ENCODE measurements at regions not wholly inside any gene's neighbourhood (a gene's known extent, or its start where the extent isn't known, plus 50 kb on each side); places are given as distances from the start of the nearest gene placed in this dataset.

DNA sequence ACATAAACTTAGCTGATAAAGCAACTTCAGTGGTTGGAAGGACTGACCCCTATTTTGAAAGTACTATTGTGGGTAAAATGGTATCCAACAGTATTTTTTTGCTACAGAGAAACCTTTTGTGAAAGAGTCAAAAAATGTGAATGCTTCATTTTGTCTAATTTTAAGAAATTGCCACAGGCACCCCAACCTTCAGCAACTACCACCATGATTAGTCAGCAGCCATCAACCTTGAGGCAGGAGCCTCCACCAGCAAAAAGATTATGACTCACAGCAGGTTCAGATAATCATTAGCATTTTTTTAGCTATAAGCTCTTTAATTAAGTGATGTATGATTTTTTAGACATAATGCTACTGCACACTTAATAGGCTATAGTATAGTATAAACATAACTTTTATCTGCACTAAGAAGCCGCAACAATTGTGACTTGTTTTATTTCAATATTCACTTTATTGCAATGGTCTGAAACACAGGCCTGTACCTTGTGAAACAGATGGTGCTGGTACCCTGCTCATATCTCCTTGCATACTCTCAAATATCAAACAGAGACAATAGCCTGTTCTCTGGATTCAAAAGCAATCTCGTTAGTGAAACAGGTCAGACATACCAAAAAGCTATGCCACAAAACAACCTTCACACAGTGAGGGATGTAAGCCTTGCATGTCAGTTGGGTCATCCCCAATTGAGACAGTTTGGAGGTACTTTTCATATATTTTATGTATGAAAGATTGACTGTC, 261.2 kb upstream of the FAM174A start:
- TF ChIP-seq, protein P1, sequence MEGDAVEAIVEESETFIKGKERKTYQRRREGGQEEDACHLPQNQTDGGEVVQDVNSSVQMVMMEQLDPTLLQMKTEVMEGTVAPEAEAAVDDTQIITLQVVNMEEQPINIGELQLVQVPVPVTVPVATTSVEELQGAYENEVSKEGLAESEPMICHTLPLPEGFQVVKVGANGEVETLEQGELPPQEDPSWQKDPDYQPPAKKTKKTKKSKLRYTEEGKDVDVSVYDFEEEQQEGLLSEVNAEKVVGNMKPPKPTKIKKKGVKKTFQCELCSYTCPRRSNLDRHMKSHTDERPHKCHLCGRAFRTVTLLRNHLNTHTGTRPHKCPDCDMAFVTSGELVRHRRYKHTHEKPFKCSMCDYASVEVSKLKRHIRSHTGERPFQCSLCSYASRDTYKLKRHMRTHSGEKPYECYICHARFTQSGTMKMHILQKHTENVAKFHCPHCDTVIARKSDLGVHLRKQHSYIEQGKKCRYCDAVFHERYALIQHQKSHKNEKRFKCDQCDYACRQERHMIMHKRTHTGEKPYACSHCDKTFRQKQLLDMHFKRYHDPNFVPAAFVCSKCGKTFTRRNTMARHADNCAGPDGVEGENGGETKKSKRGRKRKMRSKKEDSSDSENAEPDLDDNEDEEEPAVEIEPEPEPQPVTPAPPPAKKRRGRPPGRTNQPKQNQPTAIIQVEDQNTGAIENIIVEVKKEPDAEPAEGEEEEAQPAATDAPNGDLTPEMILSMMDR (IDR thresholded peaks at IDR 0.05), result no peak
- no peak for TF ChIP-seq ZFX (IDR thresholded peaks at IDR 0.05; ENCODE audit: borderline replicate concordance)
